ENCODE measurements at regions not wholly inside any gene's neighbourhood (a gene's known extent, or its start where the extent isn't known, plus 50 kb on each side); places are given as distances from the start of the nearest gene placed in this dataset.

- DNase-seq: no peak
Observed at GRCh38 chr17:77770331-77771105, 188.0 kb upstream of the TNRC6C start.

- DNase-seq: no peak
Observed at GRCh38 chr17:77771145-77771544, 187.4 kb upstream of the TNRC6C start.

- DNase-seq: no peak
Observed at GRCh38 chr17:77771587-77771986, 186.9 kb upstream of the TNRC6C start.

- no peak for DNase-seq
Observed at GRCh38 chr17:77771998-77772397, 186.5 kb upstream of the TNRC6C start.

- no peak for DNase-seq
Observed at GRCh38 chr17:77772461-77772897, 186.0 kb upstream of the TNRC6C start.

GRCh38 chr17:77772899-77773358 lies 185.6 kb upstream of the TNRC6C start:
- DNase-seq: no peak

GRCh38 chr17:77774182-77774581 lies 184.3 kb upstream of the TNRC6C start:
- DNase-seq: no peak

- DNase-seq: no peak
Observed at GRCh38 chr17:77778636-77779489, 179.6 kb upstream of the TNRC6C start.

- no peak for DNase-seq
Observed at GRCh38 chr17:77779711-77780539, 178.6 kb upstream of the TNRC6C start.

GRCh38 chr17:77781536-77781935 lies 177.0 kb upstream of the TNRC6C start:
- DNase-seq: no peak

- DNase-seq: no peak
Observed at GRCh38 chr17:77782201-77782600, 176.3 kb upstream of the TNRC6C start.

GRCh38 chr17:77782611-77783010 lies 175.9 kb upstream of the TNRC6C start:
- no peak for DNase-seq

GRCh38 chr17:77783991-77784820 lies 174.3 kb upstream of the TNRC6C start:
- no peak for DNase-seq

- no peak for DNase-seq
Observed at GRCh38 chr17:77785312-77785905, 173.1 kb upstream of the TNRC6C start.

GRCh38 chr17:77786090-77786489 lies 172.4 kb upstream of the TNRC6C start:
- DNase-seq: no peak

- no peak for DNase-seq
Observed at GRCh38 chr17:77786740-77787505, 171.6 kb upstream of the TNRC6C start.

- no peak for DNase-seq
Observed at GRCh38 chr17:77790143-77790829, 168.2 kb upstream of the TNRC6C start.

- DNase-seq: no peak
Observed at GRCh38 chr17:77792626-77793025, 165.9 kb upstream of the TNRC6C start.

GRCh38 chr17:77793146-77793970 lies 165.1 kb upstream of the TNRC6C start:
- no peak for DNase-seq

GRCh38 chr17:77793971-77794235 lies 164.6 kb upstream of the TNRC6C start:
- no peak for DNase-seq
